ENCODE measurements at regions not wholly inside any gene's neighbourhood (a gene's known extent, or its start where the extent isn't known, plus 50 kb on each side); places are given as distances from the start of the nearest gene placed in this dataset.

DNA sequence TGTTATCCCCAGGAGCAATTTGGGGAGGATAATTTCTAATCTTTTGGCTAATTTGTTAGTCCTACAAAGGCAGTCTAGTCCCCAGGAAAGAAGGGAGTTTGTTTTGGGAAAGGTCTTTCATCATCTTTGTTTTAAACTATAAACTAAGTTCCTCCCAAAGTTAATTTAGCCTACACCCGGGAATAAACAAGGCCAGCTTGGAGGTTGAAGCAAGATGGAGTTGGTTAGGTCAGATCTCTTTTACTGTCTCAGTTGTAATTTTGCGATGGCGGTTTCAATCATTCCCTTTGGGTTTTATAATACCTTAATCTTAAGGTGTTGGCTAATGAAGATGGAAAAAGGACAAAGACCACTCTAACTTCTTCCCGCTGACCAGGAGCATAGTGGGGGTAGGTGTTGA lies 166.4 kb upstream of the NAMPT start:
- TF ChIP-seq CSDC2 (CRISPR knock-in tag; IDR thresholded peaks at IDR 0.05) (no peak), OSR1 (CRISPR knock-in tag; IDR thresholded peaks at IDR 0.05) (no peak), BACH2 (CRISPR knock-in tag; IDR thresholded peaks at IDR 0.05; ENCODE audit: borderline replicate concordance) (no peak), ZNF565 (CRISPR knock-in tag; conservative IDR thresholded peaks at IDR 0.05; ENCODE audit: low read depth) (no peak)
- no peak for ATAC-seq

DNA sequence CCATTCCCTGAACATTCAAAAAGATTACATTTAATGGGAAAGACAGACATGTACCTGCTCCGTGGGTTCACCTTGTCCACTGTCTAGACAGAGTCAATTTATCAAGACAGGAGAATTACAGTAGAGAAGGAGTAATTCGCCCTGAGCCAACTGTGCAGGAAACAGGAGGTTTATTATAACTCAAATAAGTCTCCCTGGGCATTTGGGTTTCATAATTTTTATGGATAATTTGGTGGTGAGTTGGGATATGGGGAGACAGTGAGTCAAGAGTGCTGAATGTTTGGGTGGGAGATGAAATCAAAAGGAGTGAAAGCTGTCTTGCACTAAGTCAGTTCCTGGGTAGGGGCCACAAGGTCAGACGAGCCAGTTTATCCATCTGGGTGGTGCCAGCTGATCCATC lies 165.9 kb upstream of the NAMPT start:
- TF ChIP-seq CREB5 (CRISPR knock-in tag; IDR thresholded peaks at IDR 0.05; ENCODE audit: low read depth) (no peak), CSDC2 (CRISPR knock-in tag; IDR thresholded peaks at IDR 0.05) (no peak), ISL1 (CRISPR knock-in tag; IDR thresholded peaks at IDR 0.05) (no peak), TOX (CRISPR knock-in tag; IDR thresholded peaks at IDR 0.05; ENCODE audit: borderline replicate concordance) (no peak), BACH2 (CRISPR knock-in tag; IDR thresholded peaks at IDR 0.05; ENCODE audit: borderline replicate concordance) (no peak), RARB (CRISPR knock-in tag; IDR thresholded peaks at IDR 0.05) (no peak), ZNF8 (CRISPR knock-in tag; IDR thresholded peaks at IDR 0.05) (no peak), ARNTL (CRISPR knock-in tag; IDR thresholded peaks at IDR 0.05; ENCODE audit: borderline replicate concordance, low read depth) (no peak), ZNF565 (CRISPR knock-in tag; conservative IDR thresholded peaks at IDR 0.05; ENCODE audit: low read depth) (no peak), SNAI2 (CRISPR knock-in tag; IDR thresholded peaks at IDR 0.05) (no peak), PPARA (CRISPR knock-in tag; IDR thresholded peaks at IDR 0.05; ENCODE audit: borderline replicate concordance) (no peak), OSR1 (CRISPR knock-in tag; IDR thresholded peaks at IDR 0.05) (no peak), ESRRG (CRISPR knock-in tag; IDR thresholded peaks at IDR 0.05) (no peak), ZNF70 (CRISPR knock-in tag; IDR thresholded peaks at IDR 0.05) (no peak), TSHZ2 (CRISPR knock-in tag; IDR thresholded peaks at IDR 0.05) (no peak), ZFP30 (CRISPR knock-in tag; IDR thresholded peaks at IDR 0.05) (no peak), ZC3H10 (CRISPR knock-in tag; IDR thresholded peaks at IDR 0.05) (no peak)
- TF ChIP-seq, protein P1, sequence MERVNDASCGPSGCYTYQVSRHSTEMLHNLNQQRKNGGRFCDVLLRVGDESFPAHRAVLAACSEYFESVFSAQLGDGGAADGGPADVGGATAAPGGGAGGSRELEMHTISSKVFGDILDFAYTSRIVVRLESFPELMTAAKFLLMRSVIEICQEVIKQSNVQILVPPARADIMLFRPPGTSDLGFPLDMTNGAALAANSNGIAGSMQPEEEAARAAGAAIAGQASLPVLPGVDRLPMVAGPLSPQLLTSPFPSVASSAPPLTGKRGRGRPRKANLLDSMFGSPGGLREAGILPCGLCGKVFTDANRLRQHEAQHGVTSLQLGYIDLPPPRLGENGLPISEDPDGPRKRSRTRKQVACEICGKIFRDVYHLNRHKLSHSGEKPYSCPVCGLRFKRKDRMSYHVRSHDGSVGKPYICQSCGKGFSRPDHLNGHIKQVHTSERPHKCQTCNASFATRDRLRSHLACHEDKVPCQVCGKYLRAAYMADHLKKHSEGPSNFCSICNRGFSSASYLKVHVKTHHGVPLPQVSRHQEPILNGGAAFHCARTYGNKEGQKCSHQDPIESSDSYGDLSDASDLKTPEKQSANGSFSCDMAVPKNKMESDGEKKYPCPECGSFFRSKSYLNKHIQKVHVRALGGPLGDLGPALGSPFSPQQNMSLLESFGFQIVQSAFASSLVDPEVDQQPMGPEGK (CRISPR knock-in tag; IDR thresholded peaks at IDR 0.05; ENCODE audit: borderline replicate concordance): no peak
- TF ChIP-seq, protein P2, sequence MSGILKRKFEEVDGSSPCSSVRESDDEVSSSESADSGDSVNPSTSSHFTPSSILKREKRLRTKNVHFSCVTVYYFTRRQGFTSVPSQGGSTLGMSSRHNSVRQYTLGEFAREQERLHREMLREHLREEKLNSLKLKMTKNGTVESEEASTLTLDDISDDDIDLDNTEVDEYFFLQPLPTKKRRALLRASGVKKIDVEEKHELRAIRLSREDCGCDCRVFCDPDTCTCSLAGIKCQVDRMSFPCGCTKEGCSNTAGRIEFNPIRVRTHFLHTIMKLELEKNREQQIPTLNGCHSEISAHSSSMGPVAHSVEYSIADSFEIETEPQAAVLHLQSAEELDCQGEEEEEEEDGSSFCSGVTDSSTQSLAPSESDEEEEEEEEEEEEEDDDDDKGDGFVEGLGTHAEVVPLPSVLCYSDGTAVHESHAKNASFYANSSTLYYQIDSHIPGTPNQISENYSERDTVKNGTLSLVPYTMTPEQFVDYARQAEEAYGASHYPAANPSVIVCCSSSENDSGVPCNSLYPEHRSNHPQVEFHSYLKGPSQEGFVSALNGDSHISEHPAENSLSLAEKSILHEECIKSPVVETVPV (CRISPR knock-in tag; IDR thresholded peaks at IDR 0.05): no peak
- TF ChIP-seq, protein P3, sequence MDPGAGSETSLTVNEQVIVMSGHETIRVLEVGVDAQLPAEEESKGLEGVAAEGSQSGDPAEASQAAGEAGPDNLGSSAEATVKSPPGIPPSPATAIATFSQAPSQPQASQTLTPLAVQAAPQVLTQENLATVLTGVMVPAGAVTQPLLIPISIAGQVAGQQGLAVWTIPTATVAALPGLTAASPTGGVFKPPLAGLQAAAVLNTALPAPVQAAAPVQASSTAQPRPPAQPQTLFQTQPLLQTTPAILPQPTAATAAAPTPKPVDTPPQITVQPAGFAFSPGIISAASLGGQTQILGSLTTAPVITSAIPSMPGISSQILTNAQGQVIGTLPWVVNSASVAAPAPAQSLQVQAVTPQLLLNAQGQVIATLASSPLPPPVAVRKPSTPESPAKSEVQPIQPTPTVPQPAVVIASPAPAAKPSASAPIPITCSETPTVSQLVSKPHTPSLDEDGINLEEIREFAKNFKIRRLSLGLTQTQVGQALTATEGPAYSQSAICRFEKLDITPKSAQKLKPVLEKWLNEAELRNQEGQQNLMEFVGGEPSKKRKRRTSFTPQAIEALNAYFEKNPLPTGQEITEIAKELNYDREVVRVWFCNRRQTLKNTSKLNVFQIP (CRISPR knock-in tag; IDR thresholded peaks at IDR 0.05; ENCODE audit: borderline replicate concordance, low read depth): no peak

DNA sequence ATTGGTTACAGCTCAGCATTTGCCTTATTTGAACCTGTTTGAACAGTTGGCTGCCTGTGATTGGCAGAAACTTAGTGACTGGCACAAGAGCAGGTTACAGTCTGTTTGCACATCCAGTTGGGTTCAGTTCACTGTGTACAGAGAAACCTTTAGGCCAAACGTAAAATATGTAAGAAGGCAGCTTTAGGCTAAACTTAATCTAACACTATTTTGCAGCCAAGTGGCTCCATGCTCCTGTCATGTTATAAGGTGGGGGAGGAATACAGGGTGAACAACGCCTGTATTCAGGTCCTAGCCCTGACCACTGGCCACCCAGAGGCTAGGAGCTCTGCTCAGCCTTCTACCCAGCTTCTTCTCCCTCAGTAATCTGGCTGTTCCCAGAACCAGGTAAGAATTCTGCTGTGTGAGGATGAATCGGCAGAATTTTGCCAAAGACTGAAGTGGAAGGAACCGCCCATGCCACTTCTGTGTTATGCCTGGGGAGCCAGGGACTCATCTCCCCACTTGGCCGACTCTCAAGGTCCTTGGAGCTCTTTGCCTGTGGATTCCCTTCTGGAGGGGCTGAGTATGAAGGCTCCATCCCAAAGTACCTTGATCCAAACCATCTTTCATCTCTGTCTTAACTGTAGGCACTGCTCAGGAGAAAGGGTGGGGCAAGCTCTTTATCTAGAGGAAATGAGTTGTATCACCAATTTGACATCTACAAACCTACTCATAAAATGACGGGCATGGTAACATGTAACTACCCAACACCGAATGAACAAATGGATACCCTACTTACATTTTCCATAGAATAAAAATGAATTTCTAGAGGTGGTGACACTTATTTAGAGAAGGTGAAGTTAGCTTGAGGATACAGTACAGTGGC lies 164.4 kb upstream of the NAMPT start:
- ATAC-seq: no peak
- no peak for TF ChIP-seq ZFP30 (CRISPR knock-in tag; IDR thresholded peaks at IDR 0.05)
- no peak for TF ChIP-seq TSHZ2 (CRISPR knock-in tag; IDR thresholded peaks at IDR 0.05)
- TF ChIP-seq ISL1 (CRISPR knock-in tag; IDR thresholded peaks at IDR 0.05): no peak
- TF ChIP-seq, protein P2 (CRISPR knock-in tag; IDR thresholded peaks at IDR 0.05): no peak
- TF ChIP-seq CSDC2 (CRISPR knock-in tag; IDR thresholded peaks at IDR 0.05): no peak
- TF ChIP-seq, protein P3 (CRISPR knock-in tag; IDR thresholded peaks at IDR 0.05; ENCODE audit: borderline replicate concordance, low read depth): no peak

More for the DNA sequence above, 165.9 kb upstream of the NAMPT start:
- ATAC-seq: no peak

Data from SK-N-SH treated with all-trans-retinoic acid at 6 μM for 48 hours (cell line).